Gastrocnemius medialis (tissue), 4 donors: ENCODE measurements at regions not wholly inside any gene's neighbourhood (a gene's known extent, or its start where the extent isn't known, plus 50 kb on each side); places are given as distances from the start of the nearest gene placed in this dataset.

Experiments used
- POLR2A ChIP-seq, 2 donors: fragments of 450-650 bp; IDR thresholded peaks; one replicate each; pipeline ENCODE4 v1.6.1; 2017; ENCODE audit warnings: antibody characterized with exemption in 2 of 2, mild to moderate bottlenecking in 2 of 2, moderate library complexity in 2 of 2
- TF ChIP-seq, protein P1 (sequence below), 5 experiments: fragments of 450-650 bp in 3 of 5; fragments of 200-600 bp in 2 of 5; sonication (generic) in 2 of 5; IDR thresholded peaks in 4 of 5; conservative IDR thresholded peaks in 1 of 5; 1 replicate in 4 of 5; 2 replicates in 1 of 5; pipeline ENCODE4 v1.5.1; 2016 to 2019; ENCODE audit warnings: antibody characterized with exemption in 5 of 5, mild to moderate bottlenecking in 3 of 5, moderate library complexity in 3 of 5

DNA sequence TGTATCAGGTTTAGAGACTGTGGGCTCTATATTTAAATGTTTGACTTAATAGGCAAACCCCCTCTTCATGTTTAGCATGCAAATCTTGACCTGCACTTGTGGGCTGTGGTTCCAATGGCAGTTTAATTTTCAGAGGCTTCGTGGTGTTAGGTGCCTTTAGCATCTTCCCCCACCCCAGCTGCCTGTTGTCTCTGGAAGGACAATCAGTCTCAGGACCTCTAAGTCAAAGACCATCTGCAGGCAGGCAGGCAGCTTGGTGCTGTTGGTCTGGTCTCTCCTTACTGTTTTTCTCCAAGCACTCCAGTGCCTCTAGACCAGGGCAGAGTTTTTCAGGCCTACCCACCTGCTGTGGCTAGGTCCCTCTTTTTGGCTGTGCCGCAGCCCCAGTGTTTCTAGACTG is 990.4 kb downstream of the CDH11 start:
- TF ChIP-seq, protein P1, sequence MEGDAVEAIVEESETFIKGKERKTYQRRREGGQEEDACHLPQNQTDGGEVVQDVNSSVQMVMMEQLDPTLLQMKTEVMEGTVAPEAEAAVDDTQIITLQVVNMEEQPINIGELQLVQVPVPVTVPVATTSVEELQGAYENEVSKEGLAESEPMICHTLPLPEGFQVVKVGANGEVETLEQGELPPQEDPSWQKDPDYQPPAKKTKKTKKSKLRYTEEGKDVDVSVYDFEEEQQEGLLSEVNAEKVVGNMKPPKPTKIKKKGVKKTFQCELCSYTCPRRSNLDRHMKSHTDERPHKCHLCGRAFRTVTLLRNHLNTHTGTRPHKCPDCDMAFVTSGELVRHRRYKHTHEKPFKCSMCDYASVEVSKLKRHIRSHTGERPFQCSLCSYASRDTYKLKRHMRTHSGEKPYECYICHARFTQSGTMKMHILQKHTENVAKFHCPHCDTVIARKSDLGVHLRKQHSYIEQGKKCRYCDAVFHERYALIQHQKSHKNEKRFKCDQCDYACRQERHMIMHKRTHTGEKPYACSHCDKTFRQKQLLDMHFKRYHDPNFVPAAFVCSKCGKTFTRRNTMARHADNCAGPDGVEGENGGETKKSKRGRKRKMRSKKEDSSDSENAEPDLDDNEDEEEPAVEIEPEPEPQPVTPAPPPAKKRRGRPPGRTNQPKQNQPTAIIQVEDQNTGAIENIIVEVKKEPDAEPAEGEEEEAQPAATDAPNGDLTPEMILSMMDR (IDR thresholded peaks at IDR 0.05 in 4 of 5, conservative IDR thresholded peaks at IDR 0.05 in 1 of 5) = no peak
- no peak for TF ChIP-seq POLR2A (IDR thresholded peaks at IDR 0.05)
